Loucy (cell line): ENCODE measurements at regions not wholly inside any gene's neighbourhood (a gene's known extent, or its start where the extent isn't known, plus 50 kb on each side); places are given as distances from the start of the nearest gene placed in this dataset.

Experiments
- EZH2phosphoT487 ChIP-seq: fragments of 200-600 bp; IDR thresholded peaks from 2 replicates; pipeline ENCODE4 v1.6.1; 2018; ENCODE audit warnings: antibody characterized with exemption, mild to moderate bottlenecking, moderate library complexity, borderline replicate concordance
- TF ChIP-seq, protein P1 (sequence below): fragments of 200-600 bp; sonication (generic); conservative IDR thresholded peaks from 2 replicates; pipeline ENCODE4 v1.5.1; 2014; ENCODE audit warnings: mild to moderate bottlenecking, antibody characterized with exemption, low read length

DNA sequence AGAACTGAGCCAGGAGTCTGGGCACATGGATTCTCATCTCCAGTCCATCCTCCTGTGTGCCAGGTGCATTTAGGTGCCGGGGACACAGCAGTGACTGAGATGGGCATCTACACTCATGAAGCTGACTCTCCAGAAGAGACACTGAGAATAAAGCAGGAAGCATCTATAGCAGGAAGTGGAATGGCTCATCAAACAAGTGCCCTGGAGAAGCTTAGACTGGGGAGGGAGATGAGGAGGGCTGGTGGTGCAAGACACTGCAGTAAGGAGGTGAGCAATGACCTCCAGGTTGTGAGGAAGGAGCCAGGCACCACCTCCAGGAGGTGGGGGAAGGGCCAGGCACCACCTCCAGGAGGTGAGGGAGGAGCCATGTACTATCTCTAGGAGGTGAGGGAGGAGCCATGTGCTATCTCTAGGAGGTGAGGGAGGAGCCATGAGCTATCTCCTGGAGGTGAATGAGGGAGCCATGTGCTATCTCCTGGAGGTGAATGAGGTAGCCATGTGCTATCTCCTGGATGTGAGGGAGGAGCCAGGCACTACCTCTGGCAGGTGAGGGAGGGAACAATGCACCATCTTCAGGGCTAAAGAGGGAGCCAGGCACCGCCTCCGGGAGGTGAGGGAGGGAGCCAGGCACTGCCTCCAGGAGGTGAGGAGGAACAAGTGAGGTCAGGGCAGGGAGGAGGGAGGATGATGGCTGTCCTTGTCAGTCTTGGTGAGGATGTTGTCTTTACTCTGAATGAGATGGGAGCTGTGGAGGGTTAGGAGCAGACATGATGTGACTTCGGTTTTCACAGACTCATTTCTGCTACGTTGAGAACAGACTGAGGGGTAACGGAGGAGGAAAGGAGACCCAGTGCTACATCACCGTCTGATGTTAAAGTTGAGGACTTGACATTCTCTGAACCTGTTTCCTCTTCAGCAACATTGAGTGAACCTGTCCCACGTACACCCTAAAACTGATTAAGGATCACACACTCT is 961.9 kb upstream of the TMEM132C start:
- TF ChIP-seq, protein P1, sequence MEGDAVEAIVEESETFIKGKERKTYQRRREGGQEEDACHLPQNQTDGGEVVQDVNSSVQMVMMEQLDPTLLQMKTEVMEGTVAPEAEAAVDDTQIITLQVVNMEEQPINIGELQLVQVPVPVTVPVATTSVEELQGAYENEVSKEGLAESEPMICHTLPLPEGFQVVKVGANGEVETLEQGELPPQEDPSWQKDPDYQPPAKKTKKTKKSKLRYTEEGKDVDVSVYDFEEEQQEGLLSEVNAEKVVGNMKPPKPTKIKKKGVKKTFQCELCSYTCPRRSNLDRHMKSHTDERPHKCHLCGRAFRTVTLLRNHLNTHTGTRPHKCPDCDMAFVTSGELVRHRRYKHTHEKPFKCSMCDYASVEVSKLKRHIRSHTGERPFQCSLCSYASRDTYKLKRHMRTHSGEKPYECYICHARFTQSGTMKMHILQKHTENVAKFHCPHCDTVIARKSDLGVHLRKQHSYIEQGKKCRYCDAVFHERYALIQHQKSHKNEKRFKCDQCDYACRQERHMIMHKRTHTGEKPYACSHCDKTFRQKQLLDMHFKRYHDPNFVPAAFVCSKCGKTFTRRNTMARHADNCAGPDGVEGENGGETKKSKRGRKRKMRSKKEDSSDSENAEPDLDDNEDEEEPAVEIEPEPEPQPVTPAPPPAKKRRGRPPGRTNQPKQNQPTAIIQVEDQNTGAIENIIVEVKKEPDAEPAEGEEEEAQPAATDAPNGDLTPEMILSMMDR, result no peak
- TF ChIP-seq EZH2phosphoT487, result no peak
